ENCODE measurements at regions not wholly inside any gene's neighbourhood (a gene's known extent, or its start where the extent isn't known, plus 50 kb on each side); places are given as distances from the start of the nearest gene placed in this dataset.

DNA sequence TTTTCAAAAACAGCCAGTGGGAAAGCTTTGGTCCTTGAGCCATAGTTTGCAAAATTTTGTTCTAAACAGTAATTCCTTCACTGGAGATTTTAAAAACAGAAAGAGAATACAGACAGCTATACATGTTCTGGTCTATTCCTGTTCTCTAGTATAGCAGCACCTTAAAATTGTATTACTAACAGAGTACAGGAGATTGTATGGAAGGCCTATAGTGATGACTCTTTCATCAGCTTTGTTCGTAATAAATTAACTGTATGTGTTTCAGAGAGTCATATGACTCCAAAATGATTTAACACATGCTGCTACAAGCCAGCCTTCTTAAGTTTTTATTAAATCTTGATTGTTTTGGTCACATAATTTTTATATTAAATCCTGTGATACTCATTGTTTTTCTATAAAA lies 1124.6 kb upstream of the FAM98A start (continued):
- TF ChIP-seq, protein P1, sequence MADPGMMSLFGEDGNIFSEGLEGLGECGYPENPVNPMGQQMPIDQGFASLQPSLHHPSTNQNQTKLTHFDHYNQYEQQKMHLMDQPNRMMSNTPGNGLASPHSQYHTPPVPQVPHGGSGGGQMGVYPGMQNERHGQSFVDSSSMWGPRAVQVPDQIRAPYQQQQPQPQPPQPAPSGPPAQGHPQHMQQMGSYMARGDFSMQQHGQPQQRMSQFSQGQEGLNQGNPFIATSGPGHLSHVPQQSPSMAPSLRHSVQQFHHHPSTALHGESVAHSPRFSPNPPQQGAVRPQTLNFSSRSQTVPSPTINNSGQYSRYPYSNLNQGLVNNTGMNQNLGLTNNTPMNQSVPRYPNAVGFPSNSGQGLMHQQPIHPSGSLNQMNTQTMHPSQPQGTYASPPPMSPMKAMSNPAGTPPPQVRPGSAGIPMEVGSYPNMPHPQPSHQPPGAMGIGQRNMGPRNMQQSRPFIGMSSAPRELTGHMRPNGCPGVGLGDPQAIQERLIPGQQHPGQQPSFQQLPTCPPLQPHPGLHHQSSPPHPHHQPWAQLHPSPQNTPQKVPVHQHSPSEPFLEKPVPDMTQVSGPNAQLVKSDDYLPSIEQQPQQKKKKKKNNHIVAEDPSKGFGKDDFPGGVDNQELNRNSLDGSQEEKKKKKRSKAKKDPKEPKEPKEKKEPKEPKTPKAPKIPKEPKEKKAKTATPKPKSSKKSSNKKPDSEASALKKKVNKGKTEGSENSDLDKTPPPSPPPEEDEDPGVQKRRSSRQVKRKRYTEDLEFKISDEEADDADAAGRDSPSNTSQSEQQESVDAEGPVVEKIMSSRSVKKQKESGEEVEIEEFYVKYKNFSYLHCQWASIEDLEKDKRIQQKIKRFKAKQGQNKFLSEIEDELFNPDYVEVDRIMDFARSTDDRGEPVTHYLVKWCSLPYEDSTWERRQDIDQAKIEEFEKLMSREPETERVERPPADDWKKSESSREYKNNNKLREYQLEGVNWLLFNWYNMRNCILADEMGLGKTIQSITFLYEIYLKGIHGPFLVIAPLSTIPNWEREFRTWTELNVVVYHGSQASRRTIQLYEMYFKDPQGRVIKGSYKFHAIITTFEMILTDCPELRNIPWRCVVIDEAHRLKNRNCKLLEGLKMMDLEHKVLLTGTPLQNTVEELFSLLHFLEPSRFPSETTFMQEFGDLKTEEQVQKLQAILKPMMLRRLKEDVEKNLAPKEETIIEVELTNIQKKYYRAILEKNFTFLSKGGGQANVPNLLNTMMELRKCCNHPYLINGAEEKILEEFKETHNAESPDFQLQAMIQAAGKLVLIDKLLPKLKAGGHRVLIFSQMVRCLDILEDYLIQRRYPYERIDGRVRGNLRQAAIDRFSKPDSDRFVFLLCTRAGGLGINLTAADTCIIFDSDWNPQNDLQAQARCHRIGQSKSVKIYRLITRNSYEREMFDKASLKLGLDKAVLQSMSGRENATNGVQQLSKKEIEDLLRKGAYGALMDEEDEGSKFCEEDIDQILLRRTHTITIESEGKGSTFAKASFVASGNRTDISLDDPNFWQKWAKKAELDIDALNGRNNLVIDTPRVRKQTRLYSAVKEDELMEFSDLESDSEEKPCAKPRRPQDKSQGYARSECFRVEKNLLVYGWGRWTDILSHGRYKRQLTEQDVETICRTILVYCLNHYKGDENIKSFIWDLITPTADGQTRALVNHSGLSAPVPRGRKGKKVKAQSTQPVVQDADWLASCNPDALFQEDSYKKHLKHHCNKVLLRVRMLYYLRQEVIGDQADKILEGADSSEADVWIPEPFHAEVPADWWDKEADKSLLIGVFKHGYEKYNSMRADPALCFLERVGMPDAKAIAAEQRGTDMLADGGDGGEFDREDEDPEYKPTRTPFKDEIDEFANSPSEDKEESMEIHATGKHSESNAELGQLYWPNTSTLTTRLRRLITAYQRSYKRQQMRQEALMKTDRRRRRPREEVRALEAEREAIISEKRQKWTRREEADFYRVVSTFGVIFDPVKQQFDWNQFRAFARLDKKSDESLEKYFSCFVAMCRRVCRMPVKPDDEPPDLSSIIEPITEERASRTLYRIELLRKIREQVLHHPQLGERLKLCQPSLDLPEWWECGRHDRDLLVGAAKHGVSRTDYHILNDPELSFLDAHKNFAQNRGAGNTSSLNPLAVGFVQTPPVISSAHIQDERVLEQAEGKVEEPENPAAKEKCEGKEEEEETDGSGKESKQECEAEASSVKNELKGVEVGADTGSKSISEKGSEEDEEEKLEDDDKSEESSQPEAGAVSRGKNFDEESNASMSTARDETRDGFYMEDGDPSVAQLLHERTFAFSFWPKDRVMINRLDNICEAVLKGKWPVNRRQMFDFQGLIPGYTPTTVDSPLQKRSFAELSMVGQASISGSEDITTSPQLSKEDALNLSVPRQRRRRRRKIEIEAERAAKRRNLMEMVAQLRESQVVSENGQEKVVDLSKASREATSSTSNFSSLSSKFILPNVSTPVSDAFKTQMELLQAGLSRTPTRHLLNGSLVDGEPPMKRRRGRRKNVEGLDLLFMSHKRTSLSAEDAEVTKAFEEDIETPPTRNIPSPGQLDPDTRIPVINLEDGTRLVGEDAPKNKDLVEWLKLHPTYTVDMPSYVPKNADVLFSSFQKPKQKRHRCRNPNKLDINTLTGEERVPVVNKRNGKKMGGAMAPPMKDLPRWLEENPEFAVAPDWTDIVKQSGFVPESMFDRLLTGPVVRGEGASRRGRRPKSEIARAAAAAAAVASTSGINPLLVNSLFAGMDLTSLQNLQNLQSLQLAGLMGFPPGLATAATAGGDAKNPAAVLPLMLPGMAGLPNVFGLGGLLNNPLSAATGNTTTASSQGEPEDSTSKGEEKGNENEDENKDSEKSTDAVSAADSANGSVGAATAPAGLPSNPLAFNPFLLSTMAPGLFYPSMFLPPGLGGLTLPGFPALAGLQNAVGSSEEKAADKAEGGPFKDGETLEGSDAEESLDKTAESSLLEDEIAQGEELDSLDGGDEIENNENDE (IDR thresholded peaks at IDR 0.05; ENCODE audit: insufficient replicate concordance, low read length): no peak
- TF ChIP-seq HDAC6 (IDR thresholded peaks at IDR 0.05; ENCODE audit: low read depth, low read length): no peak
- no peak for TF ChIP-seq RBBP5 (IDR thresholded peaks at IDR 0.05; ENCODE audit: borderline replicate concordance, low read depth, low read length)
- TF ChIP-seq FOSL1 (IDR thresholded peaks at IDR 0.05; ENCODE audit: insufficient read depth, low read depth, low read length): no peak
- TF ChIP-seq, protein P2, sequence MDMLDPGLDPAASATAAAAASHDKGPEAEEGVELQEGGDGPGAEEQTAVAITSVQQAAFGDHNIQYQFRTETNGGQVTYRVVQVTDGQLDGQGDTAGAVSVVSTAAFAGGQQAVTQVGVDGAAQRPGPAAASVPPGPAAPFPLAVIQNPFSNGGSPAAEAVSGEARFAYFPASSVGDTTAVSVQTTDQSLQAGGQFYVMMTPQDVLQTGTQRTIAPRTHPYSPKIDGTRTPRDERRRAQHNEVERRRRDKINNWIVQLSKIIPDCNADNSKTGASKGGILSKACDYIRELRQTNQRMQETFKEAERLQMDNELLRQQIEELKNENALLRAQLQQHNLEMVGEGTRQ (IDR thresholded peaks at IDR 0.05; ENCODE audit: low read length): no peak
- no peak for TF ChIP-seq PHF8 (conservative IDR thresholded peaks at IDR 0.05; ENCODE audit: low read depth, low read length)
- no peak for TF ChIP-seq CTBP2 (IDR thresholded peaks at IDR 0.05; ENCODE audit: borderline replicate concordance, insufficient read depth, insufficient read length, low read length)
- no peak for TF ChIP-seq TAF7 (optimal IDR thresholded peaks at IDR 0.05; ENCODE audit: borderline replicate concordance, low read depth, low read length)
- no peak for TF ChIP-seq KDM1A (IDR thresholded peaks at IDR 0.05; ENCODE audit: borderline replicate concordance, low read length)
- no peak for TF ChIP-seq RNF2 (IDR thresholded peaks at IDR 0.05; ENCODE audit: borderline replicate concordance, low read depth, low read length, missing control alignments, poor library complexity, severe bottlenecking)

Measured in H1 (cell line).